ENCODE measurements at regions not wholly inside any gene's neighbourhood (a gene's known extent, or its start where the extent isn't known, plus 50 kb on each side); places are given as distances from the start of the nearest gene placed in this dataset.
"Not testable (repeated sequence)": the region's sequence is repeated elsewhere in the genome, so short reads cannot be mapped to it uniquely, and the experiment has no call there.

DNA sequence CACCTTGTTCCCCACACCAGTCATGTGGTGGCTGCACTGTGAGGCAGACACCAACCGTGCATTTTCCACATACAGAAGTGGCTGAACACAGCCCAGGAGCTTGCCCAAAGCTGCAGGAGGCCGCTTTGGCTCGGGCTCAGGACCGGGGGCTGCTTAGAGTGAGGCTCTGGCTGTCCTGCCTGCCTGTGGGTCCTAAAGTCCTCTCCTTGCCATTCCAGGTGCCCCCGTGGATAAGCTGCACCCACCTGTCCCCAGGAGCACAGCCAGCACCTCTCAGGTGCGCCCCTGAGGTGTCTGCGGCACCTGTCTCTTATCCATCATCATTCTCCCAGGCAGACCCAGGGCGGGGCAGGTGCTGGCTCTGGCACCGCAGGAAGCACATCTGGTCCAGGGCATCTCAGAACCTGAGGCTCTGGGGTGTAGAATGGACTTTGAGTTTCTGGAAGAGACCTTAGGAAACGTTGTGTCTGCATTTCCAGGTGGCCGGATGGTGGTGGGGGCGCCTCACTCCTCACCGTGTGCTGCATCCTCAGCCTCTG is 180.5 kb upstream of the ZNF469 start:
- DNase-seq (ENCODE audit: low read depth), result no peak

DNA sequence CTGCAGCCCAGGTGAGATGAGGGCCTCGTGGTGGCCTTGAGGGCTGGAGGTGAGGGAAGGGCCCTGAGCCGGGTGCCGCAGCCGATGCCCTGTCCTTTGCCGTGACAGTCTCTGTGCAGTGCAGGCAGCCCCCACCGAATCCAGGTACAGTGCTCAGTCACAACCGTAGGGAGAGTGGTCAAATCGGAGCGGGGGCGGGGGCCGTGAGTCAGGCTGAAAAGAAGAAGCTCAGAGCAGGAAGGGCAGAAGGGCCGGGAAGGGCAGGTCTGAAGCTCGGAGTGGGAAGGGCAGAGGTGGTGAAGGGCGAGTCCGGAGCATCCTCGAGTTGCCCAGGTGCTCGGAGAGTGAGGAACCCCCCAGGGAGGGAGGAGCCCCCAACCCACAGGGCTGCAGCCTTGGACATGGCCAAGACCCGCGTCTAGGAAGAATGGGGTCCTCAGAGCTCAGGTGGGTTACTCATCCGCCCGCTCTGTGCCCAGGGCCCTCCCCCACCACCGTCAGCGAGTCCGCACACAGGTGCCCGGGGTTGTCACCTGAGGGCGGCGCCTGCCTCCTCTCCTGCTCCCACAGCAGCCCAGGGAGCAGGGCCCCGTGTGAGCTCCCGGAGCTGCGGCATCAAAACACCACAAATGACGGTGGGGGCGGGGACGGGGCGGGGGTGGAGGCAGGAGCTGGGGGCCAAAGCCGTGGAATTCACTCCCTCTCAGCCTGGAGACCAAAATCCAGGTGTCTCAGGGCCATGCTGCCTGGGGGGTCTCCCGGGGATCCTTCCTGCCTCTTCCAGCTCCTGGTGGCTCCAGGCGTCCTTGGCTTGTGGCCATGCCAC is 179.7 kb upstream of the ZNF469 start:
- not testable (repeated sequence) for DNase-seq (ENCODE audit: low read depth)

DNA sequence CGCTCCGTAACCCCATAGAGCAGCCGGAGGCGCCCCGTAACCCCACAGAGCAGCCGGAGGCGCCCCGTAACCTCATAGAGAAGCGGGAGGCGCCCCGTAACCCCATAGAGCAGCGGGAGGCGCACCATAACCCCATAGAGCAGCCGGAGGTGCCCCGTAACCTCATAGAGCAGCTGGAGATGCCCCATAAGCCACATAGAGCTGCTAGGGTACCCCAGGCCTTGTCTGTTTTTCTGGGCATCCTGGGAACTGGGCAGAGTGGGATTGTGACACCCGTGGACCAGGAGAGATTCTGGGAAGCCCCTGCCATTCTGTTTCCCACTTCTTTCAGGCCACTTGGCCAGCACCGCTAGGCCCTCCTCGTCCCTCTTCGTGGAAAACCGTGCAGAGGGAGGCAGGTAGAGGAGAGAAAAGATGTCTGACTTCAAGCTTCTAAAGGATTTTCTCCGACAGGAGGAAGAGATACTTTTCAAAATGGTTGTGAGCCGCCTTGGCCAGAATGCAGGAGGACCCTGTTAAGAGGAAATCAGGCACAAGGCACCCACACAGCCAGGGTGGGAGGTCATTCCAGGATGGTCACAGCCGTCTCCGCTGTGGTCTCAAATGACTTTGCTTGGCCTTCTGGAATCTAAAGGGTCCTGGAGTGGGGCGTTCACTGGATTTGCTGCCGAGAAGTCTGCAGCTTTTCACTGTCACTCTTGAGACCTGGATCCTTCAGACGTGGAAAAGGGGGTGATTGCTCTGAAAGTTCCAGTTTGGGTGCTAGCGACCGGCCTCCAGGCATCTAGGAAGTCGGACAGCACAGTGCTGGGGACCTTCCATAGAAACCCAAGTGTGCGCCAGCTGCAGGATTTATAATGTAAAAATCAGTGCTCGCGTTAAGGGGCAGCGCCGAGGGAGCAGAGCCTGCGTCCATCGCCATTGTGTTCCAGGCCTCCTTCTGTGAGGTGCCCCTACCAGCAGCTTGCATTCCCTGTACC is 178.3 kb upstream of the ZNF469 start:
- DNase-seq (ENCODE audit: low read depth), result not testable (repeated sequence)

DNA sequence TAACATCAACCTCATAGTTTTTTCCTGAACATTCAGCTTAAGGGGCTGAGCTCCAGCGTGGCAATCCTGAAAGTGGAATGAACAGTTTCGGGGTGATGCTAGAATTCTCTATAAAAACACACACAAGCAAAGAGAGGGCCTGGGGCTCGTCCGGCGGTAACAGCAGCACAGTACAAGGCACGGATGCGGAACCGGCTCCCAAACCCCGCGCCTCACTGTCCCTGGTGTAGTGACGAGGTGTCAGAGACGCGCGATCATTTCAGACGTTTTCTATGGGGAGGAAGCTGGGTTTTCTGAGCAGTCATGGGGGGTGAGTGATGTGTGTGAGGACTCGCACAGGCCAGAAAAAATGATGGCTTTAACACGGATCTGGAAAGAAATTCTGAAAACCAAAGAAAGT is 177.3 kb upstream of the ZNF469 start:
- DNase-seq (ENCODE audit: low read depth), result not testable (repeated sequence)

DNA sequence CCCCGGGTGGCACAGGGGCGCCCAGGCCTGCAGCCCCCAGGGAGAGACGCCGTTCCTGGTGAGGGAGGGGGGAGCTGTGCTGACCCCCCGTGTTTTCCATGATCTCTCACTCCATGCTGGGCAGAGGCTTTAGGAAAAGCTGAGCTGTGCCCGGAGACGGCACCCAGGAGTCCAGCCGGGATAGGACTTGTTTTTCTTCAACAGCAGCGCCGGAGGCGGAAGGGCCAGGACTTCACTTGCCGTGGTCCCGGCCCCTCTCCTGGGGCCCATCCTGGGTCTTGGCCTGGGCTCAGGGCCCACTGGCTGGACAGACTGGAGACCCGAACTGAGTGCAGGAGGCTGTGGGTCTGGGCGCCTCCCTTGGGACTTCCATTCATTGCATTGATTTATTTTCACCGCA is 176.8 kb upstream of the ZNF469 start:
- DNase-seq (ENCODE audit: low read depth), result not testable (repeated sequence)

DNA sequence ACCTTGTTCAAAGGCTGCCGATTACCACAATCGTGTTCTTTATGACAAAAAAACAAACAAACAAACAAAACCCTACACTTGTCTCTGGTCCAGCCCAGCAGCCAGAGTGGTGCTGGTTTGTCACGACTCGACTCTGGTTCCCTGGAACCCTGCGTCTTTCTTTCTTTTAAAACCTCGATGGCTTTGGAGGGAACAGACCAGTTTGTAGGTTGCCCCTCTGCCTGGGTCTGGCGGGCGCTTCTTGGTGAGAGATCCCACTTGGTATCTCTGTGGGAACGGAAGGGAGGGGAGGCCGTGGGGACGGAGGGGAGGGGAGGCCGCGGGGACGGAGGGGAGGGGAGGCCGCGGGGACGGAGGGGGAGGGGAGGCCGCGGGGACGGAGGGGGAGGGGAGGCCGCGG is 176.2 kb upstream of the ZNF469 start:
- not testable (repeated sequence) for DNase-seq (ENCODE audit: low read depth)

DNA sequence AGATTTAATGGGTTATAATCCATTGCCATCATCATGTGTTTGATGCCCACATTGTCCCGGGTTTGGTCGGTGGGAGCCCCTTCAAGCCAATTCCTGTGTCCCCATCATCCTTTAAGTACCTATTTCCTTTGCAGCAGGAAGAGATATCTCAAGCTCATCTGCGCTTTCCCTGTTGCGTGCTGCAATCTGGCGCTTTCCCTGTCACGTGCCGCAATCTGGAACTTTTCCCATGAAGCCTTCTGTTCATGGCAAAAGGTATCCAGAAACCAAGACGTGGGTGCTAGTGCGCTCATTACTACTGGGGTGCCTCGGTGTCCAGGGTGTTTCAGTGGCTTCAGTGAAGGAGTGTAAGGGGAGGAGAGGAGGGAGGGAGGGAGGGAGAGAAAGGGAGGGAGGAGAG is 174.6 kb upstream of the ZNF469 start:
- DNase-seq (ENCODE audit: low read depth), result no peak

DNA sequence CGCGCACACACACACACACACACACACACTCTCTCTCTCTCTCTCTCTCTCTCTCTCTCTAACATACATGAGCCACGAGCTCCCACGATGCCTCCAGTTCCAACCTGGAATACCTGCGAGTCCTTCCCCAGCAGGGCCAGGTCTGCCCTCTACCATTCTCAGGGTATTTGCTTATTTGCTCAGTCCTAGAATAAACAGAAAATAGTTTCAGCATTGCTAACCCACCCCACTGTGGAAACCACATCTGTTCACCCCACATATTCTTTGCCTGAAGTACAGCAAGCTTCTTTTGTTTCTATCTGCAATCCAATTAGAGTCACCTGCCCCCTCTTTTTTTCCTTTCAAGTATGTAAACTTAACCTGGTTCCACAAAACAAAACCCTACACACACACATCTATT is 174.0 kb upstream of the ZNF469 start:
- not testable (repeated sequence) for DNase-seq (ENCODE audit: low read depth)

DNA sequence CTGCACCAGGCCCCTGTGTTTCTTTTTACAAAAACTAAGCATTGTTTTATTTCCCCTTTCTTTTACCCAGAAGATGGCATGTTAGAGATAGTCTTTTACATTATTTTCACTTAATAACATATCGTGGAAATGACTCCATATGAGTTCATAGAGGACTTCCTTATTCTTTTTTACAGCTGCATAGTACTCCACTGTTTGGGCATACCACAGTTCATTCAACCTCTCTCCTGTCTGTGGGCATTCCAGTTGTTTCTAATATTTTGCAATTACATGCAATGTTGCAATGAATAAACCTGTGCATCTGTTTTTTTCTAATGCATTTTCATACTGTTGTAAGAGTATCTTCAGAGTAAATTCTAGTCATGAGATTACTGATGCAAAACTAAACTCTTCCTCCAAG is 173.2 kb upstream of the ZNF469 start:
- not testable (repeated sequence) for DNase-seq (ENCODE audit: low read depth)

DNA sequence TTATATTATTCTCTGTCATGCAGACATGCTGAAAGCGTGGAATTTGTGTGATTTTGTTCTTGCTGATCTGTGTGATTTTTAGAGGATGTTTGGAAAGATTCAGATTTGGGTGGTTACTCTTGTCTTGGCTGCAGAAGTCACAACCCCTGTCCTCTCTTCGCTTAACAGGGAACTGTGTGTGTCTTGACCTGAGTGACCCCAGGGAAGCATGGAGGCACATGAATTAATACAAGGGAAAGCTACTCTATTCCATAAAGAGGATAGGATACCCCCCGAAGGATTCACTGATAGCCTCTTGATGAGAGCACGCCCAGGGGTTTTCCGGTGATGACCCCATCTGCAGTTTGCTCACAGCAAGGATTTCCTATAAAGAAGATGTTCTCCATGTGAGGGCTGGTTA is 168.8 kb upstream of the ZNF469 start:
- not testable (repeated sequence) for DNase-seq (ENCODE audit: low read depth)

DNA sequence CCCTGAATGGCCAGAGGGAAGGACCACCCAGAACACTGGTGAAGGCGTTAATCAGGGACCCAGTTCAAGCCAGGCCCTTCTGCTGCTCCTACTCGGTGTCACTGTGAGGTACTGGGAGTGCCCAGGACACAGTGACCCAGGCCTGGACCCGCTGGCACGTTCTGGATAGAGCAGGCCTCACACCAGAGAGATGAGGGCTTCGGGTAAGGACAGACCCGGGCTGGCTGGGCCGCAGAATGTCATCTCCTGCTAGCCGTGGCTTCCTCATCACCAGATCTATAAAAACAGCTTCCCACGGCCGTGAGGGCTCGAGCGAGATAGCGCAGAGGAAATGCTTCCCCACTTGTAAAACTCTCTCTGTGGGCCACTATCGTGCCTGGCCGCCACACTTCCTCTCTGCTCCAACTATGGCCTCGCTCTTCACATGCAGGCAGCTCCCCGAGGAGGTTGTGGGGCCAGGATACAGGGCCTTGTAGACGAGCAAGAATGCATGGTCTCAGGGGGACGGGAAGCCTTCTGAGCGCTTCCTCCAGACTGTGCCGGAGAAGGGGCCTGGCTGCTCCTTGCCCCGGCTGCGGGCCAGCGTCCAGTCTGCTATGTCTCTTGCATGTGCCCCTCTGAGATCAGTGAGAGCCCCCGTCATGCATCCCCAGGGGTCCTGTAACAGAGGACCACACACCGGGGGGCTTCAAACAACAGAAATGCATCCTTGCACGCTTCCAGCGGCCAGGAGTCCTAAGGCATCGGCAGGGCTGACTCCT is 161.6 kb upstream of the ZNF469 start:
- DNase-seq (ENCODE audit: low read depth), result not testable (repeated sequence)

DNA sequence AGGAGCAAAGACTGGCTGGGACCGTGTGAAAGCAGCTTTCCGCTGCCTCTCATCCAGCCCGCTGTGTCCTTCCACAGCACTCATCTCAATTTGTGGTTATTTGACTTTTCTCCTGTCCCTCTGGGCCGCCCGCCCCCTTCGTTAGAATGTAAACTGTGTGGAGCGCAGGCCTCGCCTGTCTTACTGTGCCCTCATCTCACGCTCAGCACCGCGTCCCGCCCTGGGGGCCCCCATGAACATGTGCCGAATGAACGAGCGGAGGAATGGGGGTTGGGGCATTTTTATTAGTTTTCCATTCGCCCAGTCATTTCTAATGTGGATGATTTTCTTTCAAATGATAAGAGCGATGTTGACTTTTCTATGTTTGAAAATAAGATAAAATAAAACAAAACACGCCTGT is 159.1 kb upstream of the ZNF469 start:
- not testable (repeated sequence) for DNase-seq (ENCODE audit: low read depth)

DNA sequence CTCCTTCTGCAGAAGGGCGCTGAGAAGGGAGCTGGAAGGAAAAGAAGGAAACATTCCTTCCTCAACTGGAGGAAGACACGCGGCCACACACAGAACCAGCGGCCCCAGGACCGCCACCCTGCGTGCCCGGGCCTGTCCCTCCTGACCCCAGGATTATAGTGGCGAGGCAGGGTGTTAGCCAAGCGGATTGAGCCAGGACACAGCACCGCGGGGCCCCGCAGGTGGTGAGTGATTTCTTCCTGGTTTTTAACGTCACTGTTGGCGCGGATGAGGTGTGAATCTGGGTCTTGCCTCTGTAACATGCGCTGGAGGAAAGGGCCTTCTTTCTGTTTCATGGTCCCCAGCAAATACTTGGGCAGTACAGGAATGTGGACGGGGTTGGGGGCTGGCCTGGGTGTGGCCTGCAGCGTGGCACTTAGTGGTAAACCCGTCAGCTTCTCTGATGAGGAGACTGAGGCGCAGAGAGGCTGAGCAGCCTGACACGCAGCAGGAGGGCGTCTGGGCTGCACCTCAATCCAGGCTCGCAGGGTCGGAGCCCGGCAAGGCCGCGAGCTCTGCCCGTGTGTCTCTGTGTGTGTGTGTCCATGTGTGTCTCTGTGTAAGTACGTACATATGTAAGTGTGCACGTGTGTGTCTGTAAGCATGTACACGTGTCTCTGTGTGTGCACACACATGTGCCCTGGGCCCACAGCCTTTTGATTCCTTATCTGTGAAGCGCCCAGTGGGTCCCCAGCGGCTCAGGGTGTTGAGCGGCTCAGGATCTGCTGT is 158.4 kb upstream of the ZNF469 start:
- not testable (repeated sequence) for DNase-seq (ENCODE audit: low read depth)

DNA sequence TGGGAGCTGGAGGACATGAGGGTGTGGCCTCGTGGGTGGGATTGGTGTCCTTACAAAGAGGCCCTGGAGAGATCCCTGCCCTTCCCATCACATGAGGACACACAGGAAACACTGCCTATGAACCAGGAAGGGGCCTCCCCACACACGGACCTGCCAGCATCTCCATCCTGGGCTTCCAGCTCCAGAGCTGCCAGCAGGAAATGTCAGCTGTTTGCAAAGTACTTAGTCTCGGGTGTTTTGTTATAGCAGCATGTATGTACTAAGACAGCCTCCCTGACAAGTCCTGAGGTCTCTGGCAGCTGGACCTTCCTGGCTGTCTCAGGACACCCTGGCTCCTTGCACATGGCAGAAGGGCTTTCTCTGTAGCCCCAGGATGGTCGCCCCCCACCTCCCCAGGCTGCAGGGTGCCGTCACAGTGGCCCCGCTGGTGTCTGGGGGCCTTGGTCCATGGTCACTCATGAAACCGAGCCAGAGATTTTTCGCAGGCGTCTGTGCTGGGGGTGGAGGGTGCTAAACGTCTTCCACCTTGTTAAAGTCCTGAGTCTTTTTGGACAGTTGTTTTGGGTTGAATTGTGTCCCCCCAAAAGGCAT is 157.0 kb upstream of the ZNF469 start:
- not testable (repeated sequence) for DNase-seq (ENCODE audit: low read depth)

DNA sequence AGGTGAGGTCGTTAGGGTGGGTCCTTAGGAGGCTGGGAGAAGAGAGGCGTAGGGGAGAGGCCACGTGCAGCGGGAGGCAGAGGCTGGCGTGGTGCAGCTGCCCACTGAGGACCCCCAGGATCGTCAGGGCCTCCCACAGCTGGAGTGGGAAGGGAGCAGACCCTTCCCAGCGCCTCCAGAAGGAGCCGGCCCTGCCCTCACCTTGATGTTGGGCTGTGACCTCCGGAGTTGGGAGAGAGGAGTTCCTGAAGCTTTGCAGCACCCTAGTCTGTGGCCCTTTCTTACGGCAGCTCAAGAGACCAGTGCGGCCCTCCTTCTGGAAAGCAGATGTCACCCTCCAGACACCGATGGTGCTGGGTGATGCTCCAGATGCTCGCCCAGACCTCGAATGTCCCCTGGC is 156.5 kb upstream of the ZNF469 start:
- DNase-seq (ENCODE audit: low read depth), result not testable (repeated sequence)

DNA sequence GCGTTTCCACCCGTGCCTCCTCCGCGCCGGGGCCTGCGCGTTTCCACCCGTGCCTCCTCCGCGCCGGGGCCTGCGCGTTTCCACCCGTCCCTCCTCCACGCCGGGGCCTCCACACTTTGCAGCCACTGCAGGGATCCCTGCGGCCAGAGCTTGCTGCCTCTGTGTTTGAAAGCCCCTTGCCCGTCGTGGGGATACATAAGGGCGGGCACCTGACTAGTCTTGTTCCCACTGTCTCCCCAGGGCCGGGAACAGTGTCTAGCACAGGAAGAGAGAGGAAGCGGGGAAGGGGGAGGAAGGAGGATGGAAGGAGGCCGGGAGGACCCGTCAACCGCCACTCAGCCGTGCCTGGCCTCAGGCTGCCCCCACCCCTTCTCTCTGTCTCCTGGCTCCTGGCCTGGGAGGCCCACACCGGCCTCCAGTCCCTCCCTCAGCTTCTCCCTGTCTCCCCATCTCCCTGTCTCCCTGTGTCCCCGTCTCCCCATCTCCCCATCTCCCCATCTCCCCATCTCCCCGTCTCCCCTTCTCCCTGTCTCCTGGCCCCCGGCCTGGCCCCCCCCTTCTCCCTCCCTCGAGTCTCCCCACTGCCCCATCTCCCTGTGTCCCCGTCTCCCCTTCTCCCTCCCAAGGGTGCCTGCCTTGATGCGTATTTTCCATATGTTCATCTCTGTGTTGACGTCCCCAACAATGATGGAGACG is 155.6 kb upstream of the ZNF469 start:
- not testable (repeated sequence) for DNase-seq (ENCODE audit: low read depth)

DNA sequence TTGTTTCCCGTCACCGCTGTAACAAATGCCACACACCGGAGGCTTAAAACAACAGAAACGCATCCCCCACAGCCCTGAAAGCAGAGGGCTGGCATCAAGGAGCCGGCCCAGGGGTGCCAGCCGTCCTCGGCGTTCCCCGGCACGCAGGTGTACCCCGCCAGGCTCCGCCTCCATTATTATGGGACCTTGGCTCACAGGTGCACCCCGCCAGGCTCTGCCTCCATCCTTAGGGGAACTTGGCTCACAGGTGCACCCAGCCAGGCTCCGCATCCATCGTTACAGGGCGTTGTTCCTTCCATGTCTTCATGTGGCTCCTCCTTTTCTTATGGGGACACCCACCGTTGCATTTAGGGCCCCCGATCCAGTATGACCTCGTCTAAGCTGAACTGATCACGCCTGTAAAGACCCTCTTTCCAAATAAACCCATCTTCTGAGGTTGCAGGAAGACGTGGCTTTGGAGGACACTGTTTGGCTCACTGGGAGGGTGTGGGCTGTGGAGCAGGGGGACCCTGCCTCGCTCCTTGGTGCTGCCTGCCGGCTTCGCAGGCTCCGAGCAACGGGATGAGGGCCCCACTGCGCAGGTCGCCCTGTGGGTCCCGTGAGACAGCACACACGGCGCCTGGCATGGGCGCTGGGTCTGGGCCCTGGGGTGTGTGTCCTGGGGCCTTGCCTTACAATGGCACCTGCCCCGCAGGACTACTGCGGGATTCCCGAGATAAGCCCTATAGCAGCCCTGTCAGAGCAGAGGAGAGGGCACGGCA is 154.9 kb upstream of the ZNF469 start:
- not testable (repeated sequence) for DNase-seq (ENCODE audit: low read depth)

DNA sequence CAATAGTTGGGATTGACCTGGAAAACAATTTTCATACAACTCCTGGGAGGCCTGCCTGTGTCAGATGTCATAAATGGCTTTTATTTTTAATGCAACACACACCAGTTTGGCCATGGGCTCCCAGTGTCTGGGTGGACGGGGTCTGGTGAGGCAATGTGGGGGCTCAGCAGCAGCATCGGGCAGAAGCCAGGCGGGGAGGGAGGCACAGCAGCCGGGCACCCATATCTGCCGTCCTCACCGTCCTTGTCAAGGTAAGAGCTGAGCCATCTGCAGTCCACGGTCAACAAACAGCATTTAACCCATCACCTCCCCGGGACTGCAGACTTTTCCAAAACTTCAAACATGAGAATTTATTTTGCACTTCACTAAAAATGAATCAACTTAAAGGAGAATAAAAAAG is 154.0 kb upstream of the ZNF469 start:
- not testable (repeated sequence) for DNase-seq (ENCODE audit: low read depth)

DNA sequence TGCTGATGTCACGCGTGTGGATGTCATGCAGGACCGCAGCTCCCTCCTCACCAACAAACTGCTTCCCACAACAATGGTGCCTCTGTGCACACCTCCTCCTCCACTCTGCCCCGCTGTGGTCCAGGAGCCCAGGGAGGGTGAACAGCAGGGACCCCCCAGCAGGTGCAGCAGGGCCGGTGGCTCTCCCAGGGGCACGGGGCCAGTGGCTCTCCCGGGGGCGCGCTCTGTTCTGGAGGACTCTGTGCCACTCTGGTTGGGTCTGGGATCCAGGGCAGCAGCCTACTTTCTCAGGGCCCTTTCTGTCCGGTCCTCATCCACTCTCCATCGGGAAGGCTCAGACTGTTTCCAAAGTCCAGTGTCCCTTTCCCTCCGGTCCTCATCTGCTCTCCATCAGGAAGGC is 153.0 kb upstream of the ZNF469 start:
- not testable (repeated sequence) for DNase-seq (ENCODE audit: low read depth)

Measured in non-pigmented ciliary epithelial cell (primary cell).